GM12864 (cell line): ENCODE measurements at regions not wholly inside any gene's neighbourhood (a gene's known extent, or its start where the extent isn't known, plus 50 kb on each side); places are given as distances from the start of the nearest gene placed in this dataset.

ENCODE experiments used
- DNase-seq: peaks from one replicate; pipeline ENCODE4 v3.0.0-alpha.2; 2011; ENCODE audit warnings: low read depth
- H3K4me3 ChIP-seq: 2 replicates; pipeline ENCODE4 v1.5.1; 2011; ENCODE audit warnings: mild to moderate bottlenecking, low read depth, low read length, control low read depth
- TF ChIP-seq, protein P1 (sequence below): IDR thresholded peaks from 2 replicates; pipeline ENCODE4 v1.5.1; 2011; ENCODE audit warnings: low read depth, mild to moderate bottlenecking, moderate library complexity, low read length, control low read depth, inconsistent platforms; ENCODE audit errors: missing control alignments

DNA sequence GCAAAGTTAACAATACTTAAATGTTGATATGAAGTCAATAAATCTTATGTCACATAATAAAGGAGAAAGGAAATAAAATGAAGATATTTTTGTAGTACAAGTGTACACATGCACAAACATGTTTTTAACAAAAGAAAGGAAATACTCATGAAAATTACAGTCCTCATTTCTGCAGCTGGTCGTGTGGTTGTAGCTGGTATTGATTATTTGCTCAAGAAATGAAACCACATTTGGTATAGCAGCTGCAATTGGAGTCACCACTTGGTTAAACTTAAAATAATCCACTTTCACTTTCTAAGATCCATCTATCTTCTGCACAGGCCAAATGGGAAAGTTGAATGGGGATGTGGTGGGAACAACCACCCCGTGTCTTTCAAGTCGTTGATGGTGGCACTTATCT is 580.5 kb upstream of the NRXN1 start:
- TF ChIP-seq, protein P1, sequence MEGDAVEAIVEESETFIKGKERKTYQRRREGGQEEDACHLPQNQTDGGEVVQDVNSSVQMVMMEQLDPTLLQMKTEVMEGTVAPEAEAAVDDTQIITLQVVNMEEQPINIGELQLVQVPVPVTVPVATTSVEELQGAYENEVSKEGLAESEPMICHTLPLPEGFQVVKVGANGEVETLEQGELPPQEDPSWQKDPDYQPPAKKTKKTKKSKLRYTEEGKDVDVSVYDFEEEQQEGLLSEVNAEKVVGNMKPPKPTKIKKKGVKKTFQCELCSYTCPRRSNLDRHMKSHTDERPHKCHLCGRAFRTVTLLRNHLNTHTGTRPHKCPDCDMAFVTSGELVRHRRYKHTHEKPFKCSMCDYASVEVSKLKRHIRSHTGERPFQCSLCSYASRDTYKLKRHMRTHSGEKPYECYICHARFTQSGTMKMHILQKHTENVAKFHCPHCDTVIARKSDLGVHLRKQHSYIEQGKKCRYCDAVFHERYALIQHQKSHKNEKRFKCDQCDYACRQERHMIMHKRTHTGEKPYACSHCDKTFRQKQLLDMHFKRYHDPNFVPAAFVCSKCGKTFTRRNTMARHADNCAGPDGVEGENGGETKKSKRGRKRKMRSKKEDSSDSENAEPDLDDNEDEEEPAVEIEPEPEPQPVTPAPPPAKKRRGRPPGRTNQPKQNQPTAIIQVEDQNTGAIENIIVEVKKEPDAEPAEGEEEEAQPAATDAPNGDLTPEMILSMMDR, result no peak
- H3K4me3 ChIP-seq, result no peak overlapping the region
- DNase-seq, result no peak

DNA sequence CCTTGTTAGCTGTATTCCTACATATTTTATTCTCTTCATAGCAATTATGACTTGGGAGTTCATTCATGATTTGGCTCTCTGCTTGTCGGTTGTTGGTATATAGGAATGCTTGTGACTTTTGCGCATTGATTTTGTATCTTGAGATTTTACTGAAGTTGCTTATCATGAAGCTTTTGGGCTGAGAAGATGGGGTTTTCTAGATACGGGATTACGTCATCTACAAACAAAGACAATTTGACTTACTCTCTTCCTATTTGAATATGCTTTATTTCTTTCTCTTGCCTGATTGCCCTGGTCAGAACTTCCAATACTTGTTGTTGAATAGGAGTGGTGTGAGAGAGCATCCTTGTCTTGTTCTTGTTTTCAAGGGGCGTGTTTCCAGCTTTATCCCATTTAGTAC is 569.8 kb upstream of the NRXN1 start:
- TF ChIP-seq, protein P1, result no peak
- DNase-seq, result no peak
- H3K4me3 ChIP-seq, result no peak overlapping the region

DNA sequence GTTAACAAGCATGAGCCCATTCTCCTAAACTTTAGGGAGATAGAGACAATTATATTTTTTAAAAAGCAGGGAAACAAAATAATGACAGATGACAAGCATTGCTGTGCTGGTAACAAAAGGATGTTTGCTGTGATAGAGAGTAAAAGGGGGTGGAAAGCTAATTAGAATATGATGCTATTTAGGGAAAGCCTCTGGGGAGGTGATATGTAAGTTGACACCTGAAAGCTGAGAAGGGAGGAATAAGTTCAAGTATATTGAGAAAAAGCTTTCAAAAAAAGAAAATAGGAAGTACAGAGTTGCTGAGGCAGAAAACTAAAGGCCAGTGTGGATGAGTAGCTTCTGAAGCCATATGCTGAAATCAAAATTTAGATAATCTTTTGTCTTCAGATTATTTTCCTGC is 565.2 kb upstream of the NRXN1 start:
- no peak for DNase-seq
- no peak overlapping the region for H3K4me3 ChIP-seq
- TF ChIP-seq, protein P1, result no peak

DNA sequence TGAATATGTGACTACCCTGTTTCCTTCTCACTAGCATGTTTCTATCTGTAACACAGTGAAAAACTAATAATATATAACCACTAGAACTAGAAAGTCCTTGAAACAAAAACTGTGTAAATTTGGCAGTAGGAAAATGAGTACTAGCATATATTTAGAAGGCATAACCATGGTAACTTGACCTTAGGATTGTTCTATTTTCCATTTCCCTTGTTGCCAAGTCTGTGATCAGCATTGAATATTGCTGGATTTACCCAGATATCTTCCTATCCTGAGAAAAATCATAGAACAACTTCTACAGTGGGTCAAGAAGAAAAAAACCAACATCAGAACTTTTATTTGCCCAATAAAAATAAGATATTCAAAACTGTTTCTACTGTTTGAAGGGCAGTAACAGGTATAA is 563.9 kb upstream of the NRXN1 start:
- TF ChIP-seq, protein P1, result no peak

DNA sequence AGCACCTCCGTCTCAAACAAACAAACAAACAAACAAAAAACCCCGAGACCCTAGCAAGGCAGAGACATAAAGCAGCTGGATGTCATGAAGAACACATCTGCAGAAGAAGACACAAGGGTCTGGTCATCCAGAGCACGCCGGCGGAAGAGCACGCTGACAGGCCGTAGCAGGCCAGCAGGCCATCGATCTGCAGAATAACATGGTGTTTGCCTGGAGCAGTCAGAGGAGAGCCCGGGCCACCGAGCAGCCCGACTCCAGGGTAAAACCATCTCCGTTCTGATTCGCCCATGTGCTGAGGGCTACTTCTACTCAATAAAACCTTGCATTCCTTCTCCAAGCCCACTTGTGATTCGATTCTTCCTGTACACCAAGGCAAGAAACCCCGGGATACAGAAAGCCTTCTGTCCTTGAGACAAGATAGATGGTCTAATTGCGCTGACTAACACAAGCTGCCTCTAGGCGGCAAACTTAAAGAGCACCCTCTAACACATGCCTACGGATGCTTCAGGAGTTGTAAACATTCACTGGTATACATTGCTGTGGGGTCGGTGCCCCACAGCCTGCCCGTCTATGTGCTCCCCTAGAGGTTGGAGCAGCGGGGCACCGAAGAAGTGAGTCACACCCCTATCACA is 549.8 kb upstream of the NRXN1 start:
- no peak for DNase-seq
- no peak overlapping the region for H3K4me3 ChIP-seq
- TF ChIP-seq, protein P1, result no peak

More for the DNA sequence above, 563.9 kb upstream of the NRXN1 start:
- no peak for DNase-seq
- H3K4me3 ChIP-seq, result no peak overlapping the region

DNA sequence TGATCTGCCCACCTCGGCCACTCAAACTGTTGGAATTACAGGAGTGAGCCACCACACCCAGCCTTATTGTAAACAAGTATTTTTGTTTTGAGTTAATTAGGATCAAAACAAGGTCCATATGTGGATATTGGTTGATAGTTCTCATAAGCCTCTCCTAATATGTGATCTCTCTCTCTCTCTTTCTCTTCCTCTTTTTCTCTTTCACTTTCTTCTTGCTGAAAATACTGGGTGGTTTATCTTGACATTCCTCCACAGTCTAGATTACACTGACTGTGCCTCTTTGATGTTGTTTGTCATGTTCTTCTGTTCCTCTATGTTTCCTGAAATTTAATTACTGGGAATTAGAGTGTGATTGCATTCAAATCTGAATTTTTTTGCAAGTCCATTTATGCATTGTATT is 547.5 kb upstream of the NRXN1 start:
- DNase-seq, result no peak
- no peak overlapping the region for H3K4me3 ChIP-seq
- TF ChIP-seq, protein P1, result no peak

DNA sequence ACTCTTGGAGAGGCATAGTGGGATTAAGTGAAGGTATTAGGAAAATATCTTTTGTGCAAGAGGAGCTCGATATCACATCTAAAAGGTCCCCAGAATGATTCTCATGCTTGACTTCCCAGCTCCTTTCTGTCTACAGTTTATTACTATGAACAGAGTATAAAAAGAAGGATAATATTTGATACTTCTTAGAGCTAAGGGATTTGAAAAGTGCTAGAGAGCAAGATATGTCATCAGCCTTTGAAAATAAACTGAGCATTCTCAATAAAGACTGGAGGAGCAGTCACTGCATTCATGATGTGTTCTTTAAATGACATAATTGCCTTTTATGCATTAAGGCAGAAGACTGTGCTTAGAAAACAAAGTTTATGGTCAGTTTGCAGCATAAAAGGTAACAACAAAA is 543.2 kb upstream of the NRXN1 start:
- no peak for DNase-seq
- TF ChIP-seq, protein P1, result no peak
- no peak overlapping the region for H3K4me3 ChIP-seq
